Liver (tissue), 8 donors: ENCODE measurements at regions not wholly inside any gene's neighbourhood (a gene's known extent, or its start where the extent isn't known, plus 50 kb on each side); places are given as distances from the start of the nearest gene placed in this dataset.

Experiments
- DNase-seq: peaks from one replicate; pipeline ENCODE4 v3.0.0-alpha.2; 2017; ENCODE audit warnings: low spot score
- H3K27ac ChIP-seq, 2 donors: one replicate each; pipeline ENCODE4 v1.7.0; 2013; ENCODE audit warnings: inconsistent platforms in 2 of 2, low read length in 2 of 2, control low read depth in 1 of 2, low read depth in 1 of 2, mild to moderate bottlenecking in 1 of 2
- H3K27me3 ChIP-seq, 4 donors: one replicate each; pipeline versions ENCODE4 v1.6.1 to v1.7.0; 2013; ENCODE audit warnings: low read length in 3 of 4, inconsistent platforms in 1 of 4, mild to moderate bottlenecking in 1 of 4, moderate library complexity in 1 of 4; ENCODE audit not compliant: control insufficient read depth in 4 of 4, insufficient read depth in 4 of 4
- H3K36me3 ChIP-seq, 4 donors: one replicate each; pipeline versions ENCODE4 v1.6.1 to v1.7.0; 2013; ENCODE audit warnings: low read length in 3 of 4, mild to moderate bottlenecking in 3 of 4, low read depth in 1 of 4, moderate library complexity in 1 of 4; ENCODE audit not compliant: control insufficient read depth in 4 of 4, insufficient read depth in 3 of 4
- H3K4me1 ChIP-seq, 4 donors: one replicate each; pipeline versions ENCODE4 v1.6.1 to v1.7.0; 2013; ENCODE audit warnings: low read length in 3 of 4, mild to moderate bottlenecking in 3 of 4, moderate library complexity in 1 of 4; ENCODE audit not compliant: control insufficient read depth in 4 of 4, insufficient read depth in 4 of 4
- H3K4me3 ChIP-seq, 3 donors: one replicate each; pipeline versions ENCODE4 v1.6.1 to v1.7.0; 2013; ENCODE audit warnings: low read length in 3 of 3, control low read depth in 1 of 3, low read depth in 1 of 3, mild to moderate bottlenecking in 1 of 3
- H3K9ac ChIP-seq, 2 donors: one replicate each; pipeline ENCODE4 v1.7.0; 2013; ENCODE audit warnings: low read length in 2 of 2, mild to moderate bottlenecking in 2 of 2, moderate library complexity in 2 of 2, control low read depth in 1 of 2, low read depth in 1 of 2
- H3K9me3 ChIP-seq, 4 donors: one replicate each; pipeline versions ENCODE4 v1.6.1 to v1.7.0; 2013; ENCODE audit warnings: low read length in 3 of 4; ENCODE audit not compliant: control insufficient read depth in 4 of 4
- EGR1 ChIP-seq, 2 donors: IDR thresholded peaks; 2 replicates each; pipeline ENCODE4 v1.6.1; 2016 to 2018; ENCODE audit warnings: antibody characterized with exemption in 2 of 2, low read depth in 2 of 2
- FOXA1 ChIP-seq: IDR thresholded peaks from 2 replicates; pipeline ENCODE4 v1.6.1; 2016; ENCODE audit warnings: antibody characterized with exemption
- FOXA2 ChIP-seq: IDR thresholded peaks from 2 replicates; pipeline ENCODE4 v1.6.1; 2016; ENCODE audit warnings: antibody characterized with exemption
- GABPA ChIP-seq, 2 donors: IDR thresholded peaks in 1 of 2; conservative IDR thresholded peaks in 1 of 2; 2 replicates each; pipeline ENCODE4 v1.6.1; 2016; ENCODE audit warnings: antibody characterized with exemption in 2 of 2, mild to moderate bottlenecking in 1 of 2, moderate library complexity in 1 of 2
- HNF4A ChIP-seq, 2 donors: conservative IDR thresholded peaks; 2 replicates each; pipeline ENCODE4 v1.6.1; 2016; ENCODE audit warnings: antibody characterized with exemption in 2 of 2, mild to moderate bottlenecking in 2 of 2
- HNF4G ChIP-seq: IDR thresholded peaks from 2 replicates; pipeline ENCODE4 v1.6.1; 2016; ENCODE audit warnings: antibody characterized with exemption
- JUND ChIP-seq, 2 donors: IDR thresholded peaks; 2 replicates each; pipeline ENCODE4 v1.6.1; 2016; ENCODE audit warnings: antibody characterized with exemption in 2 of 2
- NR2F2 ChIP-seq: IDR thresholded peaks from 2 replicates; pipeline ENCODE4 v1.6.1; 2016; ENCODE audit warnings: antibody characterized with exemption
- RAD21 ChIP-seq, 2 donors: IDR thresholded peaks; 2 replicates each; pipeline ENCODE4 v1.6.1; 2016; ENCODE audit warnings: antibody characterized with exemption in 2 of 2, mild to moderate bottlenecking in 2 of 2
- RXRA ChIP-seq, 2 donors: IDR thresholded peaks; 2 replicates each; pipeline ENCODE4 v1.6.1; 2017 to 2018; ENCODE audit warnings: antibody characterized with exemption in 2 of 2, mild to moderate bottlenecking in 1 of 2
- SP1 ChIP-seq: IDR thresholded peaks from 2 replicates; pipeline ENCODE4 v1.6.1; 2018; ENCODE audit warnings: antibody characterized with exemption, mild to moderate bottlenecking
- TAF1 ChIP-seq: conservative IDR thresholded peaks from 2 replicates; pipeline ENCODE4 v1.6.1; 2016; ENCODE audit warnings: antibody characterized with exemption, mild to moderate bottlenecking
- YY1 ChIP-seq: IDR thresholded peaks from 2 replicates; pipeline ENCODE4 v1.6.1; 2016; ENCODE audit warnings: antibody characterized with exemption, mild to moderate bottlenecking
- WGBS: extraction: QIAGEN DNeasy Blood & Tissue Kit; methylation state at CpG from one replicate; pipeline ENCODE4 v1.1.7; 2013; 5-methylcytosine and 5-hydroxymethylcytosine counted together
- TF ChIP-seq, protein P1 (sequence below): IDR thresholded peaks from 2 replicates; pipeline ENCODE4 v1.6.1; 2016; ENCODE audit warnings: antibody characterized with exemption, mild to moderate bottlenecking
- TF ChIP-seq, protein P2 (sequence below): fragments of 150-350 bp; IDR thresholded peaks from 2 replicates; pipeline ENCODE4 v1.5.1; 2017; ENCODE audit warnings: improper control_type of control experiment, low read depth, low read length; ENCODE audit not compliant: missing input control
- TF ChIP-seq, protein P3 (sequence below): IDR thresholded peaks from 2 replicates; pipeline ENCODE4 v1.6.1; 2016; ENCODE audit warnings: antibody characterized with exemption
- TF ChIP-seq, protein P4 (sequence below): IDR thresholded peaks from 2 replicates; pipeline ENCODE4 v1.6.1; 2016; ENCODE audit warnings: antibody characterized with exemption
- TF ChIP-seq, protein P5 (sequence below): IDR thresholded peaks from 2 replicates; pipeline ENCODE4 v1.6.1; 2016; ENCODE audit warnings: antibody characterized with exemption
- donor health status: healthy.
- donor health status: healthy.
- donor health status: healthy.
- donor health status: healthy.
- donor health status: healthy.

DNA sequence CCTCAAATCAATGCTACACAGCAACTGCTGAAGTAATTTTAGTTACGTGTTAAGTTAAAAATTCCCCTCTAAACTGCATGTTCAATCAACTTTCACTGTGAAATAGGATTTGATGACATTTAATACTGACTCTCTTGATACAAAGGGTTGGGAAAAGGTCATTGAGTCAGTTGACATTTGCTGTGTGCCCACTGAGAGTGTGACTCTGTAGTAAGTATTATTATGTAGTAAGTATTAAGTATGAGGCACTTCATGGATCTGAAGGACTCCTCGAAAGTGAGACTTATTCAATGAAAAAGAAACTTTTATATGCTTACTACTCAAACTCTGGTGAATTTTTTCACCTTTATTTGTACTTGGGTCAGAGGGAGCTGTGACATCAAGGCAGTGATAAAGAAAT is 83.1 kb upstream of the S1PR1 start:
- peaks cover 0 to 8% (median 3%) of the 10 kb centered on the region in 4 donors for H3K4me1 ChIP-seq
- no peak for TF ChIP-seq RXRA (IDR thresholded peaks at IDR 0.05)
- no peaks in the 10 kb centered on the region for H3K9me3 ChIP-seq
- H3K27me3 ChIP-seq: no peaks in the 10 kb centered on the region
- H3K36me3 ChIP-seq: no peaks in the 10 kb centered on the region
- no peak overlapping the region for H3K4me3 ChIP-seq
- 92% methylated on average over 2 of the region's 2 CpGs for WGBS
- no peak overlapping the region for H3K27ac ChIP-seq
- DNase-seq: no peak
- no peak overlapping the region for H3K9ac ChIP-seq

DNA sequence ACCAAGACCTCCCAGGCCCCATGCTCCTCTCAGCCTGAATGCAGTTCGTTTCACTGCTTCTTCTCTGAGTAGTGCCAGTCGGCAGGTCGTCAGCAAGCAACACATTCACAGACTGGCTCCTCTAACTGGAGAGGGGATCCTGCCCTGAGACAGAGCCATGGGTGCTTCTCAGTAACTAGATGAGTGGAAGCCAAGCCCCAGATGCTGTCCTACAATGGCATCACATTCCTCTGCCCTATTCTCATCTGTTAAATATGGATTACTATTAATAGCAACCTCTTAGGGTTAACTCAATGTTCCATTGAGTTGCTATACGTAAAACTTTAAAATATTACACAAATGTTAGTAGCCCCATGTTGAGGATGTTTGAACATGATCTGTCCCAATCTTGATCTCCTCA is 84.2 kb upstream of the S1PR1 start:
- no peak overlapping the region for H3K9ac ChIP-seq
- H3K27ac ChIP-seq: no peak overlapping the region
- H3K36me3 ChIP-seq: no peaks in the 10 kb centered on the region
- H3K27me3 ChIP-seq: no peaks in the 10 kb centered on the region
- no peak overlapping the region for H3K4me3 ChIP-seq
- DNase-seq: no peak
- no peak for TF ChIP-seq HNF4A (conservative IDR thresholded peaks at IDR 0.05)
- no peak for TF ChIP-seq RAD21 (IDR thresholded peaks at IDR 0.05)
- no peak for TF ChIP-seq EGR1 (IDR thresholded peaks at IDR 0.05; ENCODE audit: low read depth in 2 of 2)
- TF ChIP-seq TAF1: no peak
- TF ChIP-seq, protein P1, sequence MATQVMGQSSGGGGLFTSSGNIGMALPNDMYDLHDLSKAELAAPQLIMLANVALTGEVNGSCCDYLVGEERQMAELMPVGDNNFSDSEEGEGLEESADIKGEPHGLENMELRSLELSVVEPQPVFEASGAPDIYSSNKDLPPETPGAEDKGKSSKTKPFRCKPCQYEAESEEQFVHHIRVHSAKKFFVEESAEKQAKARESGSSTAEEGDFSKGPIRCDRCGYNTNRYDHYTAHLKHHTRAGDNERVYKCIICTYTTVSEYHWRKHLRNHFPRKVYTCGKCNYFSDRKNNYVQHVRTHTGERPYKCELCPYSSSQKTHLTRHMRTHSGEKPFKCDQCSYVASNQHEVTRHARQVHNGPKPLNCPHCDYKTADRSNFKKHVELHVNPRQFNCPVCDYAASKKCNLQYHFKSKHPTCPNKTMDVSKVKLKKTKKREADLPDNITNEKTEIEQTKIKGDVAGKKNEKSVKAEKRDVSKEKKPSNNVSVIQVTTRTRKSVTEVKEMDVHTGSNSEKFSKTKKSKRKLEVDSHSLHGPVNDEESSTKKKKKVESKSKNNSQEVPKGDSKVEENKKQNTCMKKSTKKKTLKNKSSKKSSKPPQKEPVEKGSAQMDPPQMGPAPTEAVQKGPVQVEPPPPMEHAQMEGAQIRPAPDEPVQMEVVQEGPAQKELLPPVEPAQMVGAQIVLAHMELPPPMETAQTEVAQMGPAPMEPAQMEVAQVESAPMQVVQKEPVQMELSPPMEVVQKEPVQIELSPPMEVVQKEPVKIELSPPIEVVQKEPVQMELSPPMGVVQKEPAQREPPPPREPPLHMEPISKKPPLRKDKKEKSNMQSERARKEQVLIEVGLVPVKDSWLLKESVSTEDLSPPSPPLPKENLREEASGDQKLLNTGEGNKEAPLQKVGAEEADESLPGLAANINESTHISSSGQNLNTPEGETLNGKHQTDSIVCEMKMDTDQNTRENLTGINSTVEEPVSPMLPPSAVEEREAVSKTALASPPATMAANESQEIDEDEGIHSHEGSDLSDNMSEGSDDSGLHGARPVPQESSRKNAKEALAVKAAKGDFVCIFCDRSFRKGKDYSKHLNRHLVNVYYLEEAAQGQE: no peak
- TF ChIP-seq JUND (IDR thresholded peaks at IDR 0.05): no peak
- no peak for TF ChIP-seq FOXA2
- TF ChIP-seq, protein P2, sequence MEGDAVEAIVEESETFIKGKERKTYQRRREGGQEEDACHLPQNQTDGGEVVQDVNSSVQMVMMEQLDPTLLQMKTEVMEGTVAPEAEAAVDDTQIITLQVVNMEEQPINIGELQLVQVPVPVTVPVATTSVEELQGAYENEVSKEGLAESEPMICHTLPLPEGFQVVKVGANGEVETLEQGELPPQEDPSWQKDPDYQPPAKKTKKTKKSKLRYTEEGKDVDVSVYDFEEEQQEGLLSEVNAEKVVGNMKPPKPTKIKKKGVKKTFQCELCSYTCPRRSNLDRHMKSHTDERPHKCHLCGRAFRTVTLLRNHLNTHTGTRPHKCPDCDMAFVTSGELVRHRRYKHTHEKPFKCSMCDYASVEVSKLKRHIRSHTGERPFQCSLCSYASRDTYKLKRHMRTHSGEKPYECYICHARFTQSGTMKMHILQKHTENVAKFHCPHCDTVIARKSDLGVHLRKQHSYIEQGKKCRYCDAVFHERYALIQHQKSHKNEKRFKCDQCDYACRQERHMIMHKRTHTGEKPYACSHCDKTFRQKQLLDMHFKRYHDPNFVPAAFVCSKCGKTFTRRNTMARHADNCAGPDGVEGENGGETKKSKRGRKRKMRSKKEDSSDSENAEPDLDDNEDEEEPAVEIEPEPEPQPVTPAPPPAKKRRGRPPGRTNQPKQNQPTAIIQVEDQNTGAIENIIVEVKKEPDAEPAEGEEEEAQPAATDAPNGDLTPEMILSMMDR: no peak
- TF ChIP-seq RXRA (IDR thresholded peaks at IDR 0.05): no peak
- no peak for TF ChIP-seq FOXA1
- no peak for TF ChIP-seq HNF4G
- TF ChIP-seq, protein P3, sequence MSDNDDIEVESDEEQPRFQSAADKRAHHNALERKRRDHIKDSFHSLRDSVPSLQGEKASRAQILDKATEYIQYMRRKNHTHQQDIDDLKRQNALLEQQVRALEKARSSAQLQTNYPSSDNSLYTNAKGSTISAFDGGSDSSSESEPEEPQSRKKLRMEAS: no peak
- TF ChIP-seq, protein P4, sequence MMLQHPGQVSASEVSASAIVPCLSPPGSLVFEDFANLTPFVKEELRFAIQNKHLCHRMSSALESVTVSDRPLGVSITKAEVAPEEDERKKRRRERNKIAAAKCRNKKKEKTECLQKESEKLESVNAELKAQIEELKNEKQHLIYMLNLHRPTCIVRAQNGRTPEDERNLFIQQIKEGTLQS: no peak
- TF ChIP-seq, protein P5, sequence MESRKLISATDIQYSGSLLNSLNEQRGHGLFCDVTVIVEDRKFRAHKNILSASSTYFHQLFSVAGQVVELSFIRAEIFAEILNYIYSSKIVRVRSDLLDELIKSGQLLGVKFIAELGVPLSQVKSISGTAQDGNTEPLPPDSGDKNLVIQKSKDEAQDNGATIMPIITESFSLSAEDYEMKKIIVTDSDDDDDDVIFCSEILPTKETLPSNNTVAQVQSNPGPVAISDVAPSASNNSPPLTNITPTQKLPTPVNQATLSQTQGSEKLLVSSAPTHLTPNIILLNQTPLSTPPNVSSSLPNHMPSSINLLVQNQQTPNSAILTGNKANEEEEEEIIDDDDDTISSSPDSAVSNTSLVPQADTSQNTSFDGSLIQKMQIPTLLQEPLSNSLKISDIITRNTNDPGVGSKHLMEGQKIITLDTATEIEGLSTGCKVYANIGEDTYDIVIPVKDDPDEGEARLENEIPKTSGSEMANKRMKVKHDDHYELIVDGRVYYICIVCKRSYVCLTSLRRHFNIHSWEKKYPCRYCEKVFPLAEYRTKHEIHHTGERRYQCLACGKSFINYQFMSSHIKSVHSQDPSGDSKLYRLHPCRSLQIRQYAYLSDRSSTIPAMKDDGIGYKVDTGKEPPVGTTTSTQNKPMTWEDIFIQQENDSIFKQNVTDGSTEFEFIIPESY: no peak
- TF ChIP-seq YY1: no peak
- no peak for TF ChIP-seq GABPA (IDR thresholded peaks at IDR 0.05 in 1 of 2, conservative IDR thresholded peaks at IDR 0.05 in 1 of 2)
- TF ChIP-seq NR2F2: no peak
- TF ChIP-seq SP1: no peak
- 90% methylated on average over 4 of the region's 4 CpGs for WGBS
- H3K4me1 ChIP-seq: peaks cover 0 to 8% (median 3%) of the 10 kb centered on the region in 4 donors
- H3K9me3 ChIP-seq: no peaks in the 10 kb centered on the region
